ENCODE measurements at regions not wholly inside any gene's neighbourhood (a gene's known extent, or its start where the extent isn't known, plus 50 kb on each side); places are given as distances from the start of the nearest gene placed in this dataset.

- POLR2A ChIA-PET = no interaction called here
Measured at GRCh38 chr15:55015093-55015445, 181.7 kb downstream of the RSL24D1 start.

GRCh38 chr15:55014391-55015092 lies 182.2 kb downstream of the RSL24D1 start:
- POLR2A ChIA-PET = no interaction called here
- ATAC-seq (replicated peaks in 1 of 4) = no peak

More at GRCh38 chr15:55015093-55015445, 181.7 kb downstream of the RSL24D1 start:
- Mint-ChIP-seq H3K4me3 (no peak overlapping the region), H3K27me3 (peaks cover 11 to 14% of the 10 kb centered on the region in 2 donors), H3K9me3 (no peaks in the 10 kb centered on the region), H3K36me3 (no peaks in the 10 kb centered on the region), H3K27ac (no peak overlapping the region), H3K4me1 (no peaks in the 10 kb centered on the region)
- no peaks in the 10 kb centered on the region for H3K27me3 ChIP-seq (replicated peaks in 1 of 2; ENCODE audit: control insufficient read depth in 2 of 2, extremely low read depth in 1 of 2, insufficient read depth in 2 of 2, low read length in 1 of 2)
- H3K4me1 ChIP-seq (ENCODE audit: control insufficient read depth in 1 of 2, extremely low read depth in 1 of 2, insufficient read depth in 2 of 2, low read length in 2 of 2) = no peaks in the 10 kb centered on the region
- no peak overlapping the region for H3K4me3 ChIP-seq (ENCODE audit: control insufficient read depth in 1 of 2, extremely low read depth in 1 of 2, low read length in 1 of 2)
- no peaks in the 10 kb centered on the region for H3K9me3 ChIP-seq
- WGBS (ENCODE audit: insufficient coverage) = no CpG with 5 or more reads among the region's 3 CpGs
- H3K27ac ChIP-seq (ENCODE audit: low read length) = no peak overlapping the region
- CTCF ChIA-PET = no interaction called here
- DNase-seq (no peak), ATAC-seq (replicated peaks in 1 of 4) (no peak)
- no peaks in the 10 kb centered on the region for H3K36me3 ChIP-seq (ENCODE audit: control insufficient read depth in 2 of 2, extremely low read depth in 1 of 2, insufficient read depth in 1 of 2, low read length in 1 of 2)

GRCh38 chr15:55008421-55008820 lies 188.3 kb downstream of the RSL24D1 start:
- Histone ChIP-seq H3K9me3 (no peaks in the 10 kb centered on the region), H3K4me1 (ENCODE audit: control insufficient read depth in 1 of 2, extremely low read depth in 1 of 2, insufficient read depth in 2 of 2, low read length in 2 of 2) (no peaks in the 10 kb centered on the region), H3K27ac (ENCODE audit: low read length) (no peak overlapping the region), H3K4me3 (ENCODE audit: control insufficient read depth in 1 of 2, extremely low read depth in 1 of 2, low read length in 1 of 2) (no peak overlapping the region), H3K27me3 (replicated peaks in 1 of 2; ENCODE audit: control insufficient read depth in 2 of 2, extremely low read depth in 1 of 2, insufficient read depth in 2 of 2, low read length in 1 of 2) (no peaks in the 10 kb centered on the region), H3K36me3 (ENCODE audit: control insufficient read depth in 2 of 2, extremely low read depth in 1 of 2, insufficient read depth in 1 of 2, low read length in 1 of 2) (no peaks in the 10 kb centered on the region)
- DNase-seq = no peak
- no peak overlapping the region for H3K4me3 Mint-ChIP-seq
- CTCF ChIA-PET = no interaction called here
- peaks cover 3 to 4% of the 10 kb centered on the region in 2 donors for H3K27me3 Mint-ChIP-seq
- no peaks in the 10 kb centered on the region for H3K4me1 Mint-ChIP-seq
- no peaks in the 10 kb centered on the region for H3K36me3 Mint-ChIP-seq
- no CpG with 5 or more reads among the region's 4 CpGs for WGBS (ENCODE audit: insufficient coverage)
- H3K9me3 Mint-ChIP-seq = no peaks in the 10 kb centered on the region
- ATAC-seq (replicated peaks in 1 of 4) = no peak
- no peak overlapping the region for H3K27ac Mint-ChIP-seq
- POLR2A ChIA-PET = no interaction called here

More at GRCh38 chr15:55014391-55015092, 182.2 kb downstream of the RSL24D1 start:
- H3K9me3 Mint-ChIP-seq = no peaks in the 10 kb centered on the region
- Histone ChIP-seq H3K4me3 (ENCODE audit: control insufficient read depth in 1 of 2, extremely low read depth in 1 of 2, low read length in 1 of 2) (no peak overlapping the region), H3K27ac (ENCODE audit: low read length) (no peak overlapping the region), H3K36me3 (ENCODE audit: control insufficient read depth in 2 of 2, extremely low read depth in 1 of 2, insufficient read depth in 1 of 2, low read length in 1 of 2) (no peaks in the 10 kb centered on the region), H3K27me3 (replicated peaks in 1 of 2; ENCODE audit: control insufficient read depth in 2 of 2, extremely low read depth in 1 of 2, insufficient read depth in 2 of 2, low read length in 1 of 2) (no peaks in the 10 kb centered on the region), H3K9me3 (no peaks in the 10 kb centered on the region), H3K4me1 (ENCODE audit: control insufficient read depth in 1 of 2, extremely low read depth in 1 of 2, insufficient read depth in 2 of 2, low read length in 2 of 2) (no peaks in the 10 kb centered on the region)
- no peaks in the 10 kb centered on the region for H3K36me3 Mint-ChIP-seq
- CTCF ChIA-PET = no interaction called here
- no CpG with 5 or more reads among the region's 1 CpG for WGBS (ENCODE audit: insufficient coverage)
- no peak overlapping the region for H3K4me3 Mint-ChIP-seq
- no peak for DNase-seq
- no peak overlapping the region for H3K27ac Mint-ChIP-seq
- peaks cover 11% of the 10 kb centered on the region in 2 donors for H3K27me3 Mint-ChIP-seq
- no peaks in the 10 kb centered on the region for H3K4me1 Mint-ChIP-seq

DNA sequence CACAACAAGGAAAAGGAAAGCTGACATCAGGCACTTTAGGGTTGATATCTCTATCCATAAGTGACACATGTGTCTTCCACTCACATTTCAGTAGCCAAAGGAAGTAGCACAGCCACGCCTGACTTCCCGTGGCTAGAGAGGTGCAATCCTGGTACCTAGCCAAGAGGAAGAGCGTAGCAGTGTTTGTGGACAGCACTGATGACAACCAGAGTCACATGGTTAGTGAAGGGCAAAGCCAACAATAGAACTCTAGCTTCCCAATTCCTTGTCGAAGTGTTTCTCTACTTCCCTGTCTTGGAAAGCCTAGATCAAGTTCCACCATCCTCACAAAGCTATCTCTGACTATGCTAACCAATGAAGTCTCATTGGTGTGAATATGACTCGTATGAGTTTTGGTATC lies 189.2 kb downstream of the RSL24D1 start:
- H3K36me3 Mint-ChIP-seq = no peaks in the 10 kb centered on the region
- no peaks in the 10 kb centered on the region for H3K4me1 Mint-ChIP-seq
- no peak for ATAC-seq (replicated peaks in 1 of 4)
- no peak overlapping the region for H3K4me3 Mint-ChIP-seq
- no peaks in the 10 kb centered on the region for H3K4me1 ChIP-seq (ENCODE audit: control insufficient read depth in 1 of 2, extremely low read depth in 1 of 2, insufficient read depth in 2 of 2, low read length in 2 of 2)
- ChIA-PET POLR2A (no interaction called here), CTCF (no interaction called here)
- no peak overlapping the region for H3K4me3 ChIP-seq (ENCODE audit: control insufficient read depth in 1 of 2, extremely low read depth in 1 of 2, low read length in 1 of 2)
- H3K36me3 ChIP-seq (ENCODE audit: control insufficient read depth in 2 of 2, extremely low read depth in 1 of 2, insufficient read depth in 1 of 2, low read length in 1 of 2) = no peaks in the 10 kb centered on the region
- DNase-seq = no peak
- no peaks in the 10 kb centered on the region for H3K9me3 ChIP-seq
- no peak overlapping the region for H3K27ac Mint-ChIP-seq
- no peaks in the 10 kb centered on the region for H3K27me3 ChIP-seq (replicated peaks in 1 of 2; ENCODE audit: control insufficient read depth in 2 of 2, extremely low read depth in 1 of 2, insufficient read depth in 2 of 2, low read length in 1 of 2)
- peaks cover 3 to 4% of the 10 kb centered on the region in 2 donors for H3K27me3 Mint-ChIP-seq
- 44% methylated on average over 3 of the region's 5 CpGs for WGBS (ENCODE audit: insufficient coverage)
- no peak overlapping the region for H3K27ac ChIP-seq (ENCODE audit: low read length)
- no peaks in the 10 kb centered on the region for H3K9me3 Mint-ChIP-seq

- H3K36me3 Mint-ChIP-seq = no peaks in the 10 kb centered on the region
- no peak for ATAC-seq (replicated peaks in 1 of 4)
- peaks cover 3 to 4% of the 10 kb centered on the region in 2 donors for H3K27me3 Mint-ChIP-seq
- no peaks in the 10 kb centered on the region for H3K9me3 Mint-ChIP-seq
- no peak overlapping the region for H3K4me3 Mint-ChIP-seq
- no peaks in the 10 kb centered on the region for H3K27me3 ChIP-seq (replicated peaks in 1 of 2; ENCODE audit: control insufficient read depth in 2 of 2, extremely low read depth in 1 of 2, insufficient read depth in 2 of 2, low read length in 1 of 2)
- POLR2A ChIA-PET = no interaction called here
- H3K36me3 ChIP-seq (ENCODE audit: control insufficient read depth in 2 of 2, extremely low read depth in 1 of 2, insufficient read depth in 1 of 2, low read length in 1 of 2) = no peaks in the 10 kb centered on the region
- CTCF ChIA-PET = no interaction called here
- DNase-seq = no peak
- no peaks in the 10 kb centered on the region for H3K9me3 ChIP-seq
- H3K4me1 Mint-ChIP-seq = no peaks in the 10 kb centered on the region
- no peak overlapping the region for H3K27ac Mint-ChIP-seq
- H3K4me3 ChIP-seq (ENCODE audit: control insufficient read depth in 1 of 2, extremely low read depth in 1 of 2, low read length in 1 of 2) = no peak overlapping the region
- H3K27ac ChIP-seq (ENCODE audit: low read length) = no peak overlapping the region
- no peaks in the 10 kb centered on the region for H3K4me1 ChIP-seq (ENCODE audit: control insufficient read depth in 1 of 2, extremely low read depth in 1 of 2, insufficient read depth in 2 of 2, low read length in 2 of 2)
Measured at GRCh38 chr15:55005679-55006078, 191.1 kb downstream of the RSL24D1 start.

DNA sequence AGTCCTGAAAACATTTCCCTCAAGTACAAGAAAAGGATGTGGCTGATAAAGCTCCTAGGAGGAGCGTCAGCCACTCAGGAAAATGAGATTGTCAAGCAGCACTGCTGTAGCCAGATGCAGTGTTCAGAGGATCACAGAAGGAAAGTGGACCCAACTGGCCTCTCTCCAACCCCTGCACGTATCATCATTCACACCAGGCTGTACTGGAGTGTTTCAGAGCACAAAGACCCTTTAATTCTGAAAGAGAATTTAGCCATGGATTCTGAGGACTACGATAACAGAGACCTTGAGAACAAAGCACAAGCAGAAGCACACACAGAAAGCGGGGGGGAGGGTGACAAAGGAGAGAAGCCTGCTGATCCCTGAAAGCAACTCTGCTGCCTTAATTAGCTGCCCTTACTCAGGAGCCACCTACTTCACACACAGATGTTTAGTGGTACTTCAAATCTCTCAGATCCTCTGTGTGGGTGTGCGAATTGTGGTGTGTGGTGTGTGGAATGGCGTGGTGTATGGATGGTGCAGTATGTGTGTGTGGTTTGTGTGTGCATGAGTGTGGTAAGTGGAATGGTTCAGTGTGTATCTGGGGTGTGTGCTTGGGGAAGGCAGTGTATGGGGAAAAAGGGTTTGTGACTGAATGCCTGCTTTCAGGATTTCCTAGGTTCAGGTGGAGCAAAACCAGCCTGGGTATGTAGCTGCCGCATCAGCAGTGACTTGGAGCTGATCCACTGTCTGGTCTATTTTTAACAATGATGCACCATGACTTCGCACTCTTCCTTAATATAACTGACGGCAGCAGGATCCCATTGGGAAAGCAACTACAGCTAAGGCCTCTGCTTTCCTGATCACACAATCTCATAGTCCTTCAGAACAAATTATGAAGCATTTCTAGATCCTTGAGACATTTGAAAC lies 192.5 kb downstream of the RSL24D1 start:
- H3K27me3 ChIP-seq (replicated peaks in 1 of 2; ENCODE audit: control insufficient read depth in 2 of 2, extremely low read depth in 1 of 2, insufficient read depth in 2 of 2, low read length in 1 of 2) = no peaks in the 10 kb centered on the region
- H3K36me3 Mint-ChIP-seq = no peaks in the 10 kb centered on the region
- H3K27me3 Mint-ChIP-seq = peaks cover 0 to 2% of the 10 kb centered on the region in 2 donors
- no peak overlapping the region for H3K27ac ChIP-seq (ENCODE audit: low read length)
- ATAC-seq (replicated peaks in 1 of 4) = no peak
- 83% methylated on average over 6 of the region's 9 CpGs for WGBS (ENCODE audit: insufficient coverage)
- CTCF ChIA-PET = no interaction called here
- H3K4me1 ChIP-seq (ENCODE audit: control insufficient read depth in 1 of 2, extremely low read depth in 1 of 2, insufficient read depth in 2 of 2, low read length in 2 of 2) = no peaks in the 10 kb centered on the region
- H3K4me1 Mint-ChIP-seq = no peaks in the 10 kb centered on the region
- no peak overlapping the region for H3K4me3 ChIP-seq (ENCODE audit: control insufficient read depth in 1 of 2, extremely low read depth in 1 of 2, low read length in 1 of 2)
- no peak for DNase-seq
- no peak overlapping the region for H3K27ac Mint-ChIP-seq
- no peaks in the 10 kb centered on the region for H3K9me3 ChIP-seq
- H3K4me3 Mint-ChIP-seq = no peak overlapping the region
- no peaks in the 10 kb centered on the region for H3K36me3 ChIP-seq (ENCODE audit: control insufficient read depth in 2 of 2, extremely low read depth in 1 of 2, insufficient read depth in 1 of 2, low read length in 1 of 2)
- POLR2A ChIA-PET = no interaction called here
- no peaks in the 10 kb centered on the region for H3K9me3 Mint-ChIP-seq

Data from T-cell (primary cell).